A549 (cell line): ENCODE measurements at regions not wholly inside any gene's neighbourhood (a gene's known extent, or its start where the extent isn't known, plus 50 kb on each side); places are given as distances from the start of the nearest gene placed in this dataset.

Source experiments
- CBX2 ChIP-seq: fragments of 200-600 bp; sonication (generic); IDR thresholded peaks from 2 replicates; pipeline ENCODE4 v1.6.1; 2016; ENCODE audit warnings: low read depth, mild to moderate bottlenecking, borderline replicate concordance
- EP300 ChIP-seq, 2 experiments: fragments of >200 bp; sonication (Bioruptor Twin); formaldehyde crosslinking; IDR thresholded peaks; 2 replicates in 1 of 2; 3 replicates in 1 of 2; pipeline ENCODE4 v1.6.1; 2016 to 2017
- HDAC2 ChIP-seq: fragments of 200-600 bp; sonication (generic); IDR thresholded peaks from 2 replicates; pipeline ENCODE4 v1.6.1; 2016
- MYC ChIP-seq: IDR thresholded peaks from 2 replicates; pipeline ENCODE4 v1.6.1; 2012; ENCODE audit warnings: mild to moderate bottlenecking, inconsistent platforms, low read length, improper control_type of control experiment, borderline replicate concordance
- POLR2A ChIP-seq: IDR thresholded peaks from 2 replicates; pipeline ENCODE4 v1.6.1; 2012; ENCODE audit warnings: mild to moderate bottlenecking, low read length
- ZSCAN20 ChIP-seq: fragments of 250-450 bp; sonication (Bioruptor Pico); IDR thresholded peaks from 2 replicates; pipeline ENCODE4 v1.8.0; 2022; ENCODE audit warnings: mild to moderate bottlenecking, moderate library complexity
- TF ChIP-seq, protein P1 (sequence below): fragments of >200 bp; sonication (Bioruptor Twin); formaldehyde crosslinking; IDR thresholded peaks from 3 replicates; pipeline ENCODE4 v1.5.1; 2016

DNA sequence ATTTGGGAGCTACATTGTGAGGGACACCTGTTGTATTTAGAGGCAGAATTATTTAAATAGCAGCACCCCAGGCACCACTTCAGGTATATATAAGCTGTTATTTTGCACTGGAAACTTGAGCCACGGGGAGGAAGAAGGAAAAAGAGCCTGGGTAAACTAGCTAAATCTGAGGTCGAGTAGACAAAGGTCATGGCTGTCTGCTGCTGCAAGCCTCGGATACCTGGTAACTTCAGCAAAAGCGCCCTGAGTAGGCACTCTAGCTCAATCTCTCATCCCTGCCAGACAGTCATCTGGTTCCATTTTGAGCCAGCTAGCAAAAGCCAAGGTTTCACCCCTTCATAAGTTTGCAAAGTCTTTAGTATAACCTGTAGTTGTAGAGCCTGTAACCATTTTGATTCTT is 101.9 kb upstream of the ZNF644 start:
- TF ChIP-seq, protein P1, sequence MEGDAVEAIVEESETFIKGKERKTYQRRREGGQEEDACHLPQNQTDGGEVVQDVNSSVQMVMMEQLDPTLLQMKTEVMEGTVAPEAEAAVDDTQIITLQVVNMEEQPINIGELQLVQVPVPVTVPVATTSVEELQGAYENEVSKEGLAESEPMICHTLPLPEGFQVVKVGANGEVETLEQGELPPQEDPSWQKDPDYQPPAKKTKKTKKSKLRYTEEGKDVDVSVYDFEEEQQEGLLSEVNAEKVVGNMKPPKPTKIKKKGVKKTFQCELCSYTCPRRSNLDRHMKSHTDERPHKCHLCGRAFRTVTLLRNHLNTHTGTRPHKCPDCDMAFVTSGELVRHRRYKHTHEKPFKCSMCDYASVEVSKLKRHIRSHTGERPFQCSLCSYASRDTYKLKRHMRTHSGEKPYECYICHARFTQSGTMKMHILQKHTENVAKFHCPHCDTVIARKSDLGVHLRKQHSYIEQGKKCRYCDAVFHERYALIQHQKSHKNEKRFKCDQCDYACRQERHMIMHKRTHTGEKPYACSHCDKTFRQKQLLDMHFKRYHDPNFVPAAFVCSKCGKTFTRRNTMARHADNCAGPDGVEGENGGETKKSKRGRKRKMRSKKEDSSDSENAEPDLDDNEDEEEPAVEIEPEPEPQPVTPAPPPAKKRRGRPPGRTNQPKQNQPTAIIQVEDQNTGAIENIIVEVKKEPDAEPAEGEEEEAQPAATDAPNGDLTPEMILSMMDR, result no peak
- TF ChIP-seq EP300 (IDR thresholded peaks at IDR 0.05) (no peak), MYC (no peak), ZSCAN20 (no peak), POLR2A (no peak), CBX2 (no peak), HDAC2 (no peak)
